Naive thymus-derived CD4-positive, alpha-beta T cell (primary cell): ENCODE measurements at regions not wholly inside any gene's neighbourhood (a gene's known extent, or its start where the extent isn't known, plus 50 kb on each side); places are given as distances from the start of the nearest gene placed in this dataset.

ENCODE experiments used
- ATAC-seq: fragments of 150-1000 bp; cut with Tn5 transposase; 2 replicates; pipeline ENCODE4 v1.10.0; 2021; ENCODE audit warnings: mild to moderate bottlenecking, moderate library complexity
- CTCF ChIA-PET: fragments of 350-600 bp; sonication (Branson Sonifier 250); formaldehyde crosslinking; loops from one replicate; lab custom pipeline; 2021; ENCODE audit warnings: antibody characterized with exemption; lab: Charles Lee
- POLR2A ChIA-PET: fragments of 350-600 bp; sonication (Branson Sonifier 250); formaldehyde crosslinking; loops from one replicate; lab custom pipeline; 2021; ENCODE audit warnings: antibody characterized with exemption, inconsistent platforms; lab: Charles Lee
- DNase-seq, 9 donors: peaks; one replicate each; pipeline versions ENCODE4 v3.0.0 to v3.0.0-alpha.2; 2020 to 2022; ENCODE audit warnings: mixed read lengths in 1 of 9
- H3K27ac ChIP-seq: one replicate; pipeline ENCODE4 v1.7.0; 2013; ENCODE audit warnings: mild to moderate bottlenecking, low read depth, low read length, moderate library complexity
- H3K27me3 ChIP-seq, 2 donors: one replicate each; pipeline ENCODE4 v1.7.0; 2013; ENCODE audit warnings: low read length in 2 of 2, mild to moderate bottlenecking in 2 of 2, moderate library complexity in 2 of 2; ENCODE audit not compliant: control insufficient read depth in 2 of 2, insufficient read depth in 2 of 2
- H3K36me3 ChIP-seq, 3 experiments: 1 replicate in 2 of 3; 2 replicates in 1 of 3; pipeline ENCODE4 v1.7.0; 2013; ENCODE audit warnings: low read length in 3 of 3, mild to moderate bottlenecking in 3 of 3, moderate library complexity in 1 of 3; ENCODE audit not compliant: insufficient read depth in 3 of 3, control insufficient read depth in 2 of 3
- H3K4me1 ChIP-seq, 2 donors: one replicate each; pipeline ENCODE4 v1.7.0; 2013; ENCODE audit warnings: low read length in 2 of 2, mild to moderate bottlenecking in 2 of 2, moderate library complexity in 1 of 2; ENCODE audit not compliant: control insufficient read depth in 2 of 2, insufficient read depth in 2 of 2
- H3K4me3 ChIP-seq: 2 replicates; pipeline ENCODE4 v1.7.0; 2013; ENCODE audit warnings: mild to moderate bottlenecking, low read length
- H3K9me3 ChIP-seq, 3 experiments: 1 replicate in 2 of 3; 2 replicates in 1 of 3; pipeline ENCODE4 v1.7.0; 2013; ENCODE audit warnings: low read length in 3 of 3; ENCODE audit not compliant: control insufficient read depth in 2 of 3
- H3K27ac Mint-ChIP-seq, 9 donors: one replicate each; pipeline ENCODE4 v1.8.0; 2020 to 2022; ENCODE audit warnings: mixed read lengths in 9 of 9, mild to moderate bottlenecking in 8 of 9, moderate library complexity in 5 of 9, inconsistent platforms in 2 of 9
- H3K27me3 Mint-ChIP-seq, 5 donors: one replicate each; pipeline ENCODE4 v1.8.0; 2021 to 2022; ENCODE audit warnings: mixed read lengths in 5 of 5, mild to moderate bottlenecking in 1 of 5
- H3K36me3 Mint-ChIP-seq, 5 donors: one replicate each; pipeline ENCODE4 v1.8.0; 2020 to 2022; ENCODE audit warnings: mixed read lengths in 5 of 5, mild to moderate bottlenecking in 3 of 5, inconsistent platforms in 1 of 5
- H3K4me1 Mint-ChIP-seq, 7 donors: one replicate each; pipeline ENCODE4 v1.8.0; 2020 to 2022; ENCODE audit warnings: mixed read lengths in 7 of 7, mild to moderate bottlenecking in 3 of 7, inconsistent platforms in 1 of 7
- H3K4me3 Mint-ChIP-seq, 10 donors: one replicate each; pipeline ENCODE4 v1.8.0; 2020 to 2022; ENCODE audit warnings: mild to moderate bottlenecking in 10 of 10, mixed read lengths in 10 of 10, moderate library complexity in 6 of 10, inconsistent platforms in 2 of 10
- H3K9me3 Mint-ChIP-seq, 11 donors: one replicate each; pipeline ENCODE4 v1.8.0; 2020 to 2022; ENCODE audit warnings: mixed read lengths in 11 of 11, mild to moderate bottlenecking in 4 of 11, inconsistent platforms in 1 of 11, moderate library complexity in 1 of 11
- intact Hi-C, 2 donors: fragments of 100-400 bp; cut with micrococcal nuclease; formaldehyde crosslinking; loops; one replicate each; pipeline ENCODE4 v1.15.1; 2023

DNA sequence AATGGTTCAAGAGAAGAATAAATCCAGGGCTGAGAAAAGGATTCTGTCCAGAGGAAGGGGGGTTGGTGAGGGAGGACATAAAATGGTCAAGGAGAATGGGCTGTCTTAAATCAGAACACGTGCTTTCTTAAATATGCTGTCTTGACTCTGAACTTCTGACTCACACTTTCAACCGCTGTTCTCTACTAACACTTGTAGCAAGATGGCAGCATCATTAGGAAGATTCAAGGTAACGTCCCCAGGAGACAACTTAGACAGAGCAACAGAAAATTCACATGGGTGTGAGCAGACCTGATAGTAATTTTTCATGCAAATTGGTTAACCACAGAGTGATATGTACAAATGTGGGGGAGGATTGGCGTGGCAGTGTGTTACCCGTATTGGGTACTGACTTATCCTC lies 126.8 kb upstream of the GALNT17 start:
- no peak for ATAC-seq
- Mint-ChIP-seq H3K9me3 (peaks cover 2 to 63% (median 13%) of the 10 kb centered on the region in 11 donors), H3K4me3 (no peak overlapping the region)

DNA sequence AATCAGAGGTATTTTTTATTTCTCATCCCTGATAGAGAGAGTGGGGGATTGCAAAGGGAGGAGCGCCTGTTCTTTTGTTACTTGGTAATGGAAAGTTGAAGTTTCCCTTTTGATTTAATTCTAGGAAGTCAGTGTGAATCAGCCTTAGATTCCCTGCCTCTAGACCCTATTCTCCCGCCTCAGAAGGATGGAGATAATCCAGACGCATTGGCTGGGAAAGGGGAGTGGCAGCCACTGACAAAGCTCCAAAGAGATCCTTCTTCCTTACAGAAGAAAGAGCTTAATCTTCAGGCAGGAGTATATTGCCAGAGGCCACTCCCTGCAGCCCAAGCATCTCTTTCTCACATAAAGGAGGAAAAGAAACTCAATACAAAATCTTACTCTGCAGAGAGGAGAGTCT lies 122.3 kb upstream of the GALNT17 start:
- H3K4me1 ChIP-seq: no peaks in the 10 kb centered on the region
- Mint-ChIP-seq H3K4me1 (no peaks in the 10 kb centered on the region), H3K27ac (no peak overlapping the region), H3K36me3 (no peaks in the 10 kb centered on the region), H3K9me3 (peaks cover 3 to 50% (median 12%) of the 10 kb centered on the region in 11 donors), H3K4me3 (no peak overlapping the region), H3K27me3 (peaks cover 0 to 5% (median 0%) of the 10 kb centered on the region in 5 donors)
- no peak for ATAC-seq
- DNase-seq: no peak
- CTCF ChIA-PET: no interaction called here
- intact Hi-C loops: no loop called here
- H3K4me3 ChIP-seq: no peak overlapping the region
- H3K36me3 ChIP-seq: no peaks in the 10 kb centered on the region
- no peak overlapping the region for H3K27ac ChIP-seq
- POLR2A ChIA-PET: no interaction called here
- no peaks in the 10 kb centered on the region for H3K27me3 ChIP-seq
- H3K9me3 ChIP-seq: no peaks in the 10 kb centered on the region

More for the DNA sequence above, 126.8 kb upstream of the GALNT17 start:
- DNase-seq: no peak
- H3K4me1 ChIP-seq: no peaks in the 10 kb centered on the region
- H3K4me1 Mint-ChIP-seq: no peaks in the 10 kb centered on the region
- H3K27ac ChIP-seq: no peak overlapping the region
- H3K36me3 Mint-ChIP-seq: no peaks in the 10 kb centered on the region
- intact Hi-C loops: no loop called here
- no peaks in the 10 kb centered on the region for H3K36me3 ChIP-seq
- H3K9me3 ChIP-seq: no peaks in the 10 kb centered on the region
- peaks cover 0 to 5% (median 0%) of the 10 kb centered on the region in 5 donors for H3K27me3 Mint-ChIP-seq
- H3K4me3 ChIP-seq: no peak overlapping the region
- CTCF ChIA-PET: no interaction called here
- no peaks in the 10 kb centered on the region for H3K27me3 ChIP-seq
- POLR2A ChIA-PET: no interaction called here
- no peak overlapping the region for H3K27ac Mint-ChIP-seq

DNA sequence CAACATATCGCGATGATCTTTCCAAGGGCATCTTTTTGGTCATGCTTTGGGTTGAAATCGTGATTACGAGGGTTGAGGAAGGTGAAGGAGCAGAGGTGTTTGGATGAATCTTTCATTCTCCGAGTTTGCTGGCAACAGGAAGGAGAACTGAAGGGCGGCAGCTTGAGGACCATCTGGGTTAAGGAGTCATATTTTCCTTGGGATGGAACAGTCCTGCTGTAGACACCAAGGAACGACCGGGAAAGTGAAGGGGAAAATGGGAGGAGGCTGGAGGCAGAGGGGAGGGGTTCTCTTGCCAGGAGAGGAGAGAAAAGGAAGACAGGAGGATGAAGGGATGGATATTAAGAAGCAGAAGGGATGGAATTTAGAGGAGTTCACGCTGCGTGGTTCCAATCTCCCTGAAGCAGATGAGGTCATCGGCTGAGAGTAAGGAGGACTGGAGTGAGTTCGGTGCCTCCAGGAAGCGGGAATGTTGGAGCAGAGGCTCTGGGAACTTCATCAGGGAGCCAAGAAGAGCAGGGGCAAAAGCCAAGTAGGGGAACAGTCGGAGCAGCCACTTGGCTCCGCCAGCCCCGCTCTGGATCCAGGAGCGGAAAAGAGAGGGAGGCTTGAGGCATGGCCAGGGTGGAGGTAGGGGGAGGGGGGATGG lies 116.6 kb upstream of the GALNT17 start:
- H3K9me3 ChIP-seq: peaks cover 0 to 10% (median 0%) of the 10 kb centered on the region in 3 experiments
- no peak for ATAC-seq

DNA sequence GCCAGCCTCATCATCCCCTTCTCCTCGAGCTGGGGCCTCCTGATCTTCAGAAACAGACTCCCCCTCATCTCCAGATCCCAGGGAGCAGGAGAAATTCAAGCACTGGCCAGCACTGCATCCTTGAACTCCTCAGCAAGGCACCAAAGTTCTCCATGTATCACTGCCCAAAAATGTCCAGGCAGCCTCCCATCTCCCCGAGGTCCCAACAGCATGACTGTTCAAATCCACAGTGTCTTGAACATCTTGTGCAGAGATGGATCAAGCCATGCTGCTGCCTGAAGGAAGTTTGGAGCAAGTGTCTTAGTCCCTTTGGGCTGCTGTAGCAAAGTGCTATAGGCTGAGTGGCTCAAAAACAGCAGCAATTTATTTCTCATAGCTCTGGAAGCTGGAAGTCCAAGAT lies 115.5 kb upstream of the GALNT17 start:
- Histone ChIP-seq H3K9me3 (peaks cover 0 to 10% (median 0%) of the 10 kb centered on the region in 3 experiments), H3K36me3 (no peaks in the 10 kb centered on the region), H3K4me1 (no peaks in the 10 kb centered on the region), H3K4me3 (no peak overlapping the region), H3K27me3 (no peaks in the 10 kb centered on the region), H3K27ac (no peak overlapping the region)
- Mint-ChIP-seq H3K36me3 (peaks cover 0 to 10% (median 0%) of the 10 kb centered on the region in 5 donors), H3K27ac (no peak overlapping the region), H3K9me3 (peaks cover 0 to 30% (median 12%) of the 10 kb centered on the region in 11 donors), H3K4me1 (no peaks in the 10 kb centered on the region), H3K4me3 (no peak overlapping the region), H3K27me3 (peaks cover 0 to 2% (median 0%) of the 10 kb centered on the region in 5 donors)
- no peak for ATAC-seq
- ChIA-PET CTCF (no interaction called here), POLR2A (no interaction called here)
- DNase-seq: no peak
- intact Hi-C loops: no loop called here

More for the DNA sequence above, 116.6 kb upstream of the GALNT17 start:
- H3K36me3 ChIP-seq: no peaks in the 10 kb centered on the region
- DNase-seq: no peak
- Mint-ChIP-seq H3K36me3 (peaks cover 0 to 10% (median 0%) of the 10 kb centered on the region in 5 donors), H3K27ac (no peak overlapping the region), H3K9me3 (peaks cover 0 to 32% (median 15%) of the 10 kb centered on the region in 11 donors), H3K27me3 (no peaks in the 10 kb centered on the region), H3K4me3 (no peak overlapping the region), H3K4me1 (no peaks in the 10 kb centered on the region)
- H3K27me3 ChIP-seq: no peaks in the 10 kb centered on the region
- H3K4me1 ChIP-seq: no peaks in the 10 kb centered on the region
- H3K27ac ChIP-seq: no peak overlapping the region
- H3K4me3 ChIP-seq: no peak overlapping the region
- ChIA-PET CTCF (no interaction called here), POLR2A (no interaction called here)
- intact Hi-C loops: no loop called here

DNA sequence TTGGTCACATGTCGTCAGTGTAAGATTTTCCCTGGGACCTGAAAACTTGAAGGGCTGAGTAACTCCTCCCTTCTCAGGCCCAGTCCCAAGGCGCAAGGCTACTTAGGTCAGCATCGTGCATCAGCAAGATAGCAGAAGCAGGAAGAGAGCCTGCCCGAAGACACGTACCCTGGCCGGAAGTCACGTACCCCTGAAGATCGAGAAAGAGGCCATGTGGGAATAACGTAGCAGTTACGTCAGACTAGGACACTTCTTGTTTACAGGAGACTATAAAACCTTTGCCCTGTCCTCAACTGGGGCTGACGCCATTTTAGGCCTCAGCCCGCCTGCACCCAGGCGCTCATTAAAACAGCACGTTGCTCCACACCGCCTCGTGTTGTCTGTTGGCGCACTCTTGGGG lies 114.3 kb upstream of the GALNT17 start:
- Mint-ChIP-seq H3K27ac (no peak overlapping the region), H3K36me3 (peaks cover 0 to 10% (median 0%) of the 10 kb centered on the region in 5 donors), H3K27me3 (peaks cover 0 to 5% (median 0%) of the 10 kb centered on the region in 5 donors), H3K4me3 (no peak overlapping the region), H3K4me1 (no peaks in the 10 kb centered on the region), H3K9me3 (peaks cover 0 to 30% (median 13%) of the 10 kb centered on the region in 11 donors)
- no peak for DNase-seq
- intact Hi-C loops: no loop called here
- ChIA-PET CTCF (no interaction called here), POLR2A (no interaction called here)
- Histone ChIP-seq H3K9me3 (peaks cover 0 to 10% (median 0%) of the 10 kb centered on the region in 3 experiments), H3K27me3 (no peaks in the 10 kb centered on the region), H3K4me3 (no peak overlapping the region), H3K36me3 (no peaks in the 10 kb centered on the region), H3K4me1 (no peaks in the 10 kb centered on the region), H3K27ac (no peak overlapping the region)
- no peak for ATAC-seq

DNA sequence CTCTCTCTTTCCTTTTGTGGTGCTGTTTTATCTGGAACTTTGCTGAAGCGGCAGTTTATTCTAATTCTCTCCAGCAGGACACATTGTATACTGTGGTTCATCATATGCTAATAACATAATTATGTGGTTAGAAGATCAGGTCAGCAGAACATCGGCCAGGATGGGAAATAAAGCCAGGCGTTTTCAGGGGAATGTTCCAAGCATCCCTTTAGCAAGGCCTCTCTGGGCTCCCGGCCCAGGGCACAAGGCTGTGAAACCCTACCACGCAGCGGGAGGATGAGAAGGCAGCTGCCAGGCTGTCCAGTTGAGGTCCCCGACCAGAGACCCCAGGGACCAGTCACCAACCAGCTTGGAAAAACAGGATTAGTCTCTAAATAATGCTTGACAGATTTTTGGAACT lies 112.2 kb upstream of the GALNT17 start:
- Histone ChIP-seq H3K27ac (no peak overlapping the region), H3K27me3 (no peaks in the 10 kb centered on the region), H3K36me3 (no peaks in the 10 kb centered on the region), H3K4me3 (no peak overlapping the region), H3K4me1 (no peaks in the 10 kb centered on the region), H3K9me3 (peaks cover 0 to 10% (median 0%) of the 10 kb centered on the region in 3 experiments)
- H3K36me3 Mint-ChIP-seq: peaks cover 0 to 10% (median 0%) of the 10 kb centered on the region in 5 donors
- intact Hi-C loops: no loop called here
- no peak overlapping the region for H3K27ac Mint-ChIP-seq
- H3K9me3 Mint-ChIP-seq: peaks cover 2 to 31% (median 16%) of the 10 kb centered on the region in 11 donors
- H3K4me1 Mint-ChIP-seq: no peaks in the 10 kb centered on the region
- ChIA-PET CTCF (no interaction called here), POLR2A (no interaction called here)
- ATAC-seq (no peak), DNase-seq (no peak)
- H3K27me3 Mint-ChIP-seq: peaks cover 0 to 5% (median 0%) of the 10 kb centered on the region in 5 donors
- no peak overlapping the region for H3K4me3 Mint-ChIP-seq

DNA sequence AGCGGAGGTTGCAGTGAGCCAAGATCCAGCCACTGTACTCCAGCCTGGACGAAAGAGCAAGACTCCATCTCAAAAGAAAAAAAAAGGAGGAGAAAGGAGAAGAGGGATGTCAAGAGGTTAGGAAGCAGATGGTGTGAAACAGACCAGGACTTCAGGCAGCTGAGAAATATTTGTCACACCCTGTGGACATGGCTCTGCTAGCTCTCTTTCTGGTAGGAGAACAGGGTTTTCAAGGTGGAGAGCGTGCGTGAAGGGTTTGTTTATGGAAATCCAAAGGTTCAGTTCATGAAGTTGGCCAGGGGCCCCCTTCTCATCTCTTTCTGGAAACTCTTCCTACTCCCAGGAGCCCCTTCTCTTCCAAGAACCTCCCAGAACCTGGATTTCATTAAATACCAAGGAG lies 110.8 kb upstream of the GALNT17 start:
- Histone ChIP-seq H3K27ac (no peak overlapping the region), H3K36me3 (no peaks in the 10 kb centered on the region), H3K4me1 (no peaks in the 10 kb centered on the region), H3K9me3 (peaks cover 0 to 5% (median 0%) of the 10 kb centered on the region in 3 experiments), H3K4me3 (no peak overlapping the region), H3K27me3 (no peaks in the 10 kb centered on the region)
- peaks cover 3 to 37% (median 15%) of the 10 kb centered on the region in 11 donors for H3K9me3 Mint-ChIP-seq
- DNase-seq (no peak), ATAC-seq (no peak)
- intact Hi-C loops: no loop called here
- CTCF ChIA-PET: no interaction called here
- H3K36me3 Mint-ChIP-seq: peaks cover 0 to 4% (median 0%) of the 10 kb centered on the region in 5 donors
- no peaks in the 10 kb centered on the region for H3K4me1 Mint-ChIP-seq
- H3K27me3 Mint-ChIP-seq: peaks cover 0 to 5% (median 0%) of the 10 kb centered on the region in 5 donors
- POLR2A ChIA-PET: no interaction called here
- H3K27ac Mint-ChIP-seq: no peak overlapping the region
- no peak overlapping the region for H3K4me3 Mint-ChIP-seq
